Stimulated activated CD8-positive, alpha-beta memory T cell treated with anti-CD3 and anti-CD28 coated beads, Interleukin-15, amount 100 ng/mL, for 24 hours (primary cell): ENCODE measurements at regions not wholly inside any gene's neighbourhood (a gene's known extent, or its start where the extent isn't known, plus 50 kb on each side); places are given as distances from the start of the nearest gene placed in this dataset.
"Not testable (repeated sequence)": the region's sequence is repeated elsewhere in the genome, so short reads cannot be mapped to it uniquely, and the experiment has no call there.

Source experiments
- DNase-seq: peaks from one replicate; pipeline ENCODE4 v3.0.0-alpha.2; 2020; ENCODE audit warnings: low read depth

DNA sequence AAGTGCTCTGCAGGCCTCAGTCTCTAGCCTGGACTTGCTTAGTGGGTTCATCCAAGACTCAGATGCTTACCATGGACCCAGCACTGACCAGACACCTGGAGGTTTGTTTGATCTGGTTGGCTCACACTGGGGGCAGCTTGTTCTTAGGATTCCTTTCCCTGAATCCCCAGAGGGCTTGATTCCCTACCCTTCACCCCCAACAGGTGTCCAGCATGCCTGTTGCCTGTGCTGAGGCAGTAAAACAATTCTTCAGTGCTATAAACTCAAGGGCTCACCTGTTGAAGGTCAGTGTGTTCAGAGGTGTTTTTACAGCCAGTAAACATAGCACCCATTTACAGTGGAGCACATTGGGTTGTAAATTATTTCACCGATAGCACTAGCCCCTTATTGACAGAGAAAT lies 123.8 kb upstream of the KLF4 start:
- DNase-seq = no peak

DNA sequence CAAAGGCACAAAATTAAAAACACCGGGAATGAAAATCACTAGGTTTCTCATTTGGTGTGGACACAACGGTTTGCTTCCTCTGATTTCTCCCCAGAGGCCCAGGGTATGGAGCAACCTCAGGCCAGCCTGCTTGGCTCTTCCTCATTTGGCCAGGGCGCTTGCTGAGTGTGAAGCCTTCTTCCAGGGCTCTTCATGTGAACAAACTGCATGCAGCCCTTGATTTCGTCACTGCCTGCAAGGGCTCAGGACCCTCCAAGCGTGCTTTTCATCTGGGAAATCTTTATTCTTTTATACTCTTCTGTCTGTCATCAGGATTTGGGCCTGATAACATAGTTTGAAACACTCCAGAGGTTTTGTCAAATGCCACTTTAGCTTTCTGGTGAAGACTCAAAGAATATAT lies 122.6 kb upstream of the KLF4 start:
- no peak for DNase-seq

DNA sequence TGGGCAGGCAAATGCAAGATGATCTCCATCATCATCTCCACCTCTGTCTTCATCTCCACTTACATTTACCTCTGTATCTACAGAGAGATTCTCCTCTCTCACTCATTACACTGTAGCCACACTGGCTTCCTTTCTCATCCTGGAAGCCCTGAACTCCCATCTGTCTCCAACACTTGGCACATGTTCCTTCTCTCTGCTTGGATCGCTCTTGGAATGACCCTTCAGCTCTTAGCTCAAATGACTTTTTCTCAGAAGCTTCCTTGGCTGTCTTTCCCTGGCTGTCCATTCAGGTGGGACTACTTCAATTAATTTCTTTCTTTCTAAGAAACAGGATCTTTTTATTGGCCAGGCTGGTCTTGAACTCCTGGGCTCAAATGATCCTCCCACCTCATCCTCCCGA lies 120.0 kb upstream of the KLF4 start:
- no peak for DNase-seq

DNA sequence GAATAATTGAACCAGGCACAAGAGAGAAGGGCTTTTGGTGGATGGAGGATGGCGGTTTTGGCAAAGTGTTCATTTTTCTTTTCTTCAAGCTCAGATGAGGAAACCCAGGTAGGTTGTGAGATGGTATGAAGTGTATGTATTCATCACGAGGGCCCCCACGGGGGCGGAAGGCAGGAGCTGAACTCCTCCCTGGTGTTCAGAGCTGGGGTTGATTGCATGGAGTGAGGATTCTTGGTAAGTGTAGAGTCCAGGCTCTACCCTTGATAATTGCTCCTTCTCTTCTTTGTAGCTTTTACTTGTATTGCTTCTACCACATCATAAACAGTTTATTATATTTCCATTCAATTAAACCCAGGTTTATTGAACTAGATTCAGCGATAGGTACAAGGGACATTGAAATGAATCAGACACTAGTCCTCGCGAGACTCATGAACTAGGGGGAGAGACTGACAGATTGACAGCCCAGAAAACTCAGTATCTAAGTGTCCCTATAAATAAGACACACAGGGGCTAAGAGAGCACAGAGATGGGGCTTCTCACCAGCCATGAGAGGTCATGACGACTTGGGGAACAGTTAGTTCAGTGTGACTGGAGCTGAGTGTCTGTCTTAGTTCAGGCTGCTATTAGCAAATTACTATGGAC lies 116.7 kb upstream of the KLF4 start:
- no peak for DNase-seq

DNA sequence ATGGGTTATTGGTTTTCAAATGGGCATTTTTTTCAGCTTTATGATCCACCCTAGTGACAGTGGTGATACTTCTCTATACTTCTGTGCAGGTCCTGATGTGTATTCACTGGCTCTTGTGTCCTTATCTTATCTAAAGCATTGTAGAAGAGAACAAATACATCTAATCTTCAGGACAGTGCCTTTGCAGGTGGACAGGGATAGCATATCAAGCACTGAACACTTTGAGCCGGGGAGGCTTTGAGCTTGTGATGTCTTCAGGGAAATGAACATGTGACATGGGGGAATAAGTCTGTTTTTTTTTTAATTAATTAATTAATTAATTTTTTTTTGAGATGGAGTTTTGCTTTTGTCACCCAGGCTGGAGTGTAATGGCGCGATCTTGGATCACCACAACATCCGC lies 115.5 kb upstream of the KLF4 start:
- no peak for DNase-seq

DNA sequence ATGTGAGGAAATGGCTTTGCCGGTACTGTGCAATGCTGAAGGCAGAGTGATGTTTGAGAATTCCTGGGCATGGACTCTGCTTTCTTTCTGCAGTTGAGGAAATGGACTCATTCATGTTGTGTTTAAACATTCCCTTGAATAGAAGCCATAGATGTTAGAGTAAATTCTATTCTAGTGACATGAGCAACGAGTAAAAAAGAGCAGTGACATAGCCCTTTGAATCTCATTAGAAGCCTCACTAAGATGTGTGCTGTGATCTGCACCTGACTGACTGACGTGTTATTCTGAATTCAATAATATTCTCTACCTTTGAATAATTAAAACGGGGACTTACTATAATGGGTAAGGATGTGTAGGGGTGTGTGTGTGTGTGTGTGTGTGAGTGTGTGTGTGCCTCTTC lies 113.7 kb upstream of the KLF4 start:
- no peak for DNase-seq

DNA sequence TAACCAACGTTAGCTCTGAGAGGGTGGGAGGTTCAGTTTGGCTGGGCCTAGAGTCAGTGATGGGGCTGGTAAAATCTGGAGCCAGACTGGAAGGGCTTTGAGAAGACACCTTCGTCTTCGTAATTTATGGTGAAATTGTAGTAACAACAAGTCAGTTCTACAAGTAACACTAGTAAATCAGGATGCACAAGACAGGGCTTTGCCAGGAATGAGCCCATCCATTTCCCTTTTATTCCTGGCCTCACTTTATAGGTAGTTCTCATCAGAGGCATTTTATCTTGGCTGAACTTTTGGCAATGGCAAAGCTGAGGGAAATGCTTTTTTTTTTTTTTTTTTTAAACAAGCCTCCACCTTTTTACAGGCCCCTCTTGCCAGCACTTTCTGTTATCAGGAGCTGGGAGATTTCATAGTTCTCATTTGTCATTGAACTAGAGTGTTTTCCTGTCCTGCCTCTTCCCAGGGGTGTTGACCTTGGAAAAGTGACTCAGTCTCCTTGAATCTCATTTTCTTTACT lies 110.5 kb upstream of the KLF4 start:
- no peak for DNase-seq

DNA sequence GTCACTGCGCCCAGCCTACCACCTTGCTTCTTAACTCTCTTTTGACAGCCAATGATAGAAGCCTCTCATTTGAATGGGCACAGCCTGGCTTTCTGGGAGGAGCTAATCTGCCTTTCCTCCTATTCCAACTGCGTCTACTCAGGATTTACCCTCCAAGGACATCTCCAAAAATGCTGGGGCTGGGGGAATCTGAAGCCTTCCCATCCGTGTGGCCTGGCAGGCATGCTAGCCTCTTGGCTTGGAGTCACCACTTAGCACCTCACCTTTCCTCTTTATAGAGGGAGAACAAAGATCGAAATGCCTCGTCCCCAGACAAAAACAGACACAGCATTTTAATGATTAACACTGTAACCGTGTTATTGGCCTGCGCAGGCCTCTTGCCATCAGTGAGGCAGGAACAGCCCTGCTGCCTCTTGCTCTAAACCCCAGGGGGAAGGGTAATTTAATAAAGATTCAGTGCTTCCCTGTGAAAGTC lies 108.2 kb upstream of the KLF4 start:
- no peak for DNase-seq

DNA sequence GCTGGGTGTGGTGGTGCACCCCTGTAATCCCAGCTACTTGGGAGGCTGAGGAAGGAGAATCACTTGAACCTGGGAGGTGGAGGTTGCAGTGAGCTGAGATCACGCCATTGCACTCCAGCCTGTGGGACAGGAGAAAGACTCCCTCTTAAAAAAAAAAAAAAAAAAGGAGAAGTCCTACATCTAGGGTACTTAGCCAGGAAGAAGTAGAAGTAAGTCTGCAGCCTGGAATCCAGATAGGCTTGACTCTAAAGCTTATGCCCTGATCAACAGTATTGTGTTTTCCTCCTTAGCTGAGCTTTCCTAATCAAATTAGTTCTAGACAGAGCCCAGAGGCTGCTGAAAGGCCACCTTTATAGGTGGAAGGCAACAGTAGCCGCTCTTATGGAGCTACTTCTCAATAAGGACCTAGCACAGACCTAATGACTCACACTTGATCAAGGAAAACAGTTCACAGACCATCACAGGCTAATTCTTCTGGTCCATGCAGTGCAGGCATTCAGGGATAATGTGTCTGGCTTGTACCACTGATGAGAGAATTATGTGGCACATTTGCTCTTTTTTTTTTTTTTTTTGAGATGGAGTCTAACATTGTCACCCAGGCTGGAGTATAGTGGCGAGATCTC lies 105.5 kb upstream of the KLF4 start:
- DNase-seq = no peak

DNA sequence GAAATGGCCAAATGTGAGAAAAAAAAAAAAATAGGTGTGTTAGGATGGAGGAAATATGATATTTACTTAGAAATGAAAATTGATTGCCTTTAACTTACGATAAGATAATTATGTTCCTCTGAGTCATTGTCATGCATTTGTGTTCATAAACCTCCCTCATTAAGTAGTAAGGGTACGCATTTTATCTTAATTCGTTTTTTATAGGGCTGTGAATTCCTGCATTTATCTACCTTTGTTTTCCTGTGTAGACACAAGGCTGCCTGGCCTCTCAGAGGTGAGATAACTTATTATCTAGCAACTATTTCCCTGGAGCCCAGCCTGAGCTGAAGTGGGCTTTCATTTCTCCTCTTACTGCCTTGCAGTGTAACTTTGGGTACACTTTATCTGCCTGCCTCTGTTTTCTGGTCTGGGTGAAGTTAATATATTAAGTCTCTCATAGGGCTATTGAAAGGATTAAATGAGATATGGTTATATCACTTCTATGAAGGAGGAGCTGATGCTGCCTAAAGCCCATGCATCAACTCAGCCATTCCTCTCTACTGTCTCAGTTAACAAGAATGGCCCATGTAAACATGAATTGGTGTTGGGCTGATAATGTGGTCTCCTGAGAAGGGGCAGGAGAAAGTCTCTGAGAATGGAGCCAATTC lies 103.8 kb upstream of the KLF4 start:
- no peak for DNase-seq

DNA sequence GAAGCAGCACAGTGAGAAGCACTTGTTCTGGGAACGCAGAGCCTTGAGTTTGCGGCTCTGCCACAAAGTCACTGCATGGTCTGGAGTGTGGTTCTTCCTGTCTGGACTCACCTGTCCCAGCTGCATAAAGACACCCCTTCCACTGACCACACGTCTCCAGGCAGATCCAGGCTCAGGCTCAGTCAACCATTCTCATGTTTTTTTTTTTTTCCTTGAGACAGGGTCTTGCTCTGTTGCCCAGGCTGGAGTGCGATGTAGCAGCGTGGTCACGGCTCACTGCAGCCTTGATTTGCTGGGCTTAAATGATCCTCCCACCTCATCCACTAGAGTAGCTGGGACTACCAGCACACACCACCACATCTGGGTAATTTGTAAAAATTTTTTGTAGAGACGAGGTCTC lies 102.9 kb upstream of the KLF4 start:
- DNase-seq = no peak

DNA sequence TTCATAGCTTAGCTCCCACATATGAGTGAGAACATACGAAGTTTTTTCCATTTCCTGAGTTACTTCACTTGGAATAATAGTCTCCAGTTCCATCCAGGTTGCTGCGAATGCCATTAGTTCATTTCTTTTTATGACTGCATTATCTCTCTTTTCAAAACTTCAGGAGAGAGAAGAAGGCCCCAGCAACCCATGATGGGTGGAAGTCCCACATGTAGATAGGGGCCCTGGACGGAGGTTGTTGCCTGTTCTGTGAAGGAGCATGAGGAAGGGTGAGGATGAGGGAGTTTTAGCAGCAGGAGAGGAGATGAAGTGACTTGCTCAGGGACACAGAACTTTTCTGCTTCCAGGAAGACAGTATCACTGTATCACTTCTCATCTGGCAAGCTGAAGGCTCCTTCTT lies 102.2 kb upstream of the KLF4 start:
- DNase-seq = no peak

DNA sequence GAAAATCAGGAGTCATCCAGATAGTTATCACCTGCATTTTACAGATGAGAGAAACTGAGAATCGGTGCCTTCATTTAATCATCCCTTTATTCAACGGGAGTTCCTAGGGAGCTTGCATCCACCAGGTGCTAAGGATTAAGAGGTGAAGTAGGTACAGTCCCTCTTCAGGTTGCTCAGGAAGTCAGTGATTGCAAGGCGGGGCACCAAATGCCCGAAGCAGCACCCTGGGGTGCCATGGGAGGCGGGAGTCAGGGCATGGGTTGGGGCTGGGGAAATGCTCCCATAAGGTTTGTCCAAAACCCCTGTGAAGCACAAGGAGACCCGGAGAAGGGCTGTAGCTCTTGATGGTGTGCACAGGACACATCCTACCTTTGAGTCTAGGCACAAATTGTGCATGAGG lies 98.8 kb upstream of the KLF4 start:
- no peak for DNase-seq

DNA sequence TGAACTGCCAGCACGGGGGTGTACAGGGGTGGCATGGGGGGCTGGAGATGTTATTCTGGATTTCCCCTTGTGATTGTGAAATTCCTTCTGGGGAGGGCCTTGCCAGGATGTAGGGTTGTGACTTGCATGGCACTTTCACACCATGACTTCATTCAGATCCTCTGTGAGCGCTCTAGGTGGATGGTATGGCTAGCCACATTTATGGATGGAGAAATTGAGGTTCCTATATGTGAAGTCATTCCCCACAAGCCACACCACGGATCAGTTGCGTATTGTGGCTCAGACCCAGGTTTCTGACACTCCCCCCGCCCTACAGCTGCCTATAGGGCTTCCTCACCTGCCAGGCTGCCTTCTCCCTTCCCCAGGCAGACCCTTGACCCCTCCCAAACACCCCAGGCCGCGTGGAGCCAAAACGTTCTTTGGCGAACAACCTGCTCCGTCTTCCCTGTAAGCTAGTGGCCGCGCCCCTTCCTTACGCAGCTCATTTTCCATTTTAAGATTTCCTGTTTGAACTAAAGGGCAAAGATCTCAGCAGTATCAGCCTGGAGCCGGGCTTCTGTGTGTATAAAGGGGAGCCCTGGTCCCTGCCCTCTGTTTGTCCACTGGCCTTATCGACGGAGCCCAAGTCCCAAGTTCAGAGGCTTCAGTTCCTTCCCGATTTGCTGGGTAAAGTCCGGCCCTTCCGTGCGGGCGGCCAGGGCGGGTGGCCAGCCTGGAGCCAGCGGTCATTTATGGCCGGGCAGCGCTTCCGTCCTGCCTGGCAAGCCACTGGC lies 97.8 kb upstream of the KLF4 start:
- no peak for DNase-seq

DNA sequence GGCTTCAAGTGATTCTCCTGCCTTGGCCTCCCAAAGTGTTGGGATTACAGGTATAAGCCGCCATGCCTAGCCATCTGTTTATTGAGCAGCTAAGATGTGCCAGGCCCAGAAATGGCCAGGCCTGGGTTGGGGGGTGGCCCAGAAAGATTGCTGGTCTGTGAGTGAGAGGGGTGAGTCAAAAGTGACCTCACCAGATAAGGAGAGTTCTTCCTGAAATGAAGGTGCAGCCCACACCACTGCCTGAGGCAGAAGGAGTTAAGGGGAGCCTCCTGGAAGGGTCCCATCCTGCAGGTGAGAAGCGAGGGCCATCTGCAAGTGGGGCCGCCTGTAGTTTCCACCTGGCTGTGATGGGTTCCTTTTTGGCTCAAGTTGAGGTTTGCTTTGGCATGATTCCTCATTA lies 96.9 kb upstream of the KLF4 start:
- DNase-seq = no peak

DNA sequence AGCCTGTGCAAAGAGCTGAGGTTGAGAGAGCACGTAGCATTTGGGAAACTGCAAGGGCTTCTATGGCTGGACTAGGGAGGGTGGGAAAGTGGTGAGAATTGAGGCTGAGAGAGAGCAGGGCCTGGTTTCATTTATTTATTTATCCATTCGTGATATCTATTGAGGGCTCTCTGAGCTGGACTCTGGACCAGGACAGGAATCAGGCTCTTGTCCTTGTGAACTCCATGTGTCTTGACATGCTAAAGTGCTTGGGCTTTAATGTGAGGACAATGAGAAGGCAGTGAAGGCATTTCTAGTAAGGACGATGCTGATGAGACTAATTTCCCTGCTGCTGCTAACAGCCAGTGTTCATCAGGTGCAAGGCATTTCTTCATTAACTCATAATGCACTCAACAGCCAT lies 95.9 kb upstream of the KLF4 start:
- no peak for DNase-seq

DNA sequence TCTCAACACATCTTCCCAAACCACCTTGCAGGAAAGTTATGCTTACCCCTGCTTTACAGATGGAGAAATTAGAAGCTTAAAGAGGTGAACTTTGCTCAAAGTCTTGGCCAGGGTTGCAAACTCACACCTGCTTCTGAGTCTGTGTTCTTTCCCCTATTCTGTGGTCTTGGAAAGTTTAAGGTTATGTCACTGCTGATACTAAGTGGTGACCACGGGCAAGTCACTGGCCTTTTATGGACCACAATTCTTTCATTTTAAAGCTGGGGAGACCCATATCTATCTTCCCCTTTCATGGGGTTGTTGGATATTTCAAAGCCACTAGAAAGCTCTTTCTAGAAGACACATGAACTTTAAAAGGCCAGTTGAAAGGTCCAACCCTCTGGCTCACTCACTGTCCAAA lies 95.4 kb upstream of the KLF4 start:
- no peak for DNase-seq

DNA sequence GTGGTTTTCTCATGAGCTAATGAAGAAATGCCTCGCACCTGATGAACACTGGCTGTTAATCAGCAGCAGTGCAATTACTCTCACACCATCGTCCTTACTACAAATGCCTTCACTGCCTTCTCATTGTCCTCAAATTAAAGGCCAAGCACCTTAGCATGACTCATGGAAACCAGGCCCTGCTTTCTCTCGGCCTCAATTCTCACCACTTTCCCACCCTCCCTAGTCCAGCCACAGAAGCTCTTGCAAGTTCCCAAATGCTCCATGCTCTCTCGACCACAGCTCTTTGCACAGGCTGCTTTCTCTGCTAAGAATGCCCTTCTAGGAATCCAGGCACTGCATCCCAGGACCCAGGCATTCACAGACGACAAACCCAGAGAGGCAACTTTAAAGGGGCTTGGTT lies 94.6 kb upstream of the KLF4 start:
- DNase-seq = no peak

DNA sequence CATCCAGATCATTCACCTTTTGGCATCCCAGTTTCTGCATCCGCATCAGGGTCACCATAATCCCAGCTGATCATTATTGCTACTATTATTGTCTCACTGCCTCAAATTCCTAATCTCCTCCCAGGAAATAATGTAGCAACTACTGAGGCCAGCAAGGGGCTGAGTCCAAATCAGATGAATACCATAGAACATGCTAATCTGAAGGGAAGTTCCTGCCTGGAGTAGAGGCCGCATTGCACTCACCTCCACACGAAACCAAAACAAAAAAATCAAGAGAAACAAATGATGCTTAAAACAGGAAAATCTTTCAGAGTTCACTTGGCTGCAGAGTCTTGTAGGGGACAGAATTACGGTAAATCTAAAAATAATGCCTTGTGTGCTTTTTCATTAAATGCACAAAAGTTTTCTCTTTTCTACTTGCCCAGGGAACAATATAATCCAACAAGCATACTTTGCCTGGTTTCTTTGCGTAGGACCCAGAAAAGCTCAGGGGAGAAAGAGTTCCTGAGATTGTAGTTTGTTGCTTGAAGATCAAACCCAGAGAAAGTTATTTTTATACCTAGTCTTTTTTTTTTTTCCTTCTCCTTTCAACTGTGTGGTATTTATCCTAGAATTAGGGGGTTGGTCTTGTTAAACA lies 87.7 kb upstream of the KLF4 start:
- no peak for DNase-seq

DNA sequence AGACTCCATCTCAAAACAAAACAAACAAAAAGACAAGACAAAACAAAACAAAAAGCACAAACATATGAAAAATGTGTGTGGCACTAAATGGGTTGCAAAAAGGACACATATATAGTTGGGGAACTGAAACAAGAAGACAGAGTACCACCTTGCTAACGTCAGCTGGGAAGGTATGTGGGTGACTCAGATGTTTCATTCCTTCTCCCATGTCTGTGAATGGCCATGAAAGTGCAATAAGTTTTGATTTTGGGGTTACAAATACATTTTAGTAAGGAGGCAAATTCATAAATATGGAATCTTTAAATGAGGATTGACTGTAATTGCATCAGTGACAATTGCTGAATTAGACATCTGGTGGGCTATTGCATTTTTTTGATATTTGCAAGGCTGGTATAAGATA lies 81.6 kb upstream of the KLF4 start:
- DNase-seq = no peak

DNA sequence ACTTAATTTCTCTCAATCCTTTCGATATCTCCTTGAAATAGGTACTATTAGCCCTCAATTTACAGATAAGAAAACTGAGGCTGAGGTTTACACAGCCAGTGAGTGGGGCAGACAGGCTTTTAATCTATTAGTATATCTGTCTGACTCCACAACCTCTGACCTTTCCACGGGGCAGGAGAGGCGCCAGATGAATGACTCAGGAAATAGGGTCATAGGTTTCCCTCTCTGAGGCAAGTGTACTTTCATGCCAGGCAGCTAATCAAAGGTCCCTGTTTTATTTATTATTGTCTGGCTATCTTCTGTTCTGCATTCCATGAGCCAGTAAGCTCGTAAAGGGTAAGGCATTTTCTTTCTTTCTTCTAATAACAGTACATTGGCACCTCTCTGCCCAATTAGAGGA lies 79.6 kb upstream of the KLF4 start:
- no peak for DNase-seq

DNA sequence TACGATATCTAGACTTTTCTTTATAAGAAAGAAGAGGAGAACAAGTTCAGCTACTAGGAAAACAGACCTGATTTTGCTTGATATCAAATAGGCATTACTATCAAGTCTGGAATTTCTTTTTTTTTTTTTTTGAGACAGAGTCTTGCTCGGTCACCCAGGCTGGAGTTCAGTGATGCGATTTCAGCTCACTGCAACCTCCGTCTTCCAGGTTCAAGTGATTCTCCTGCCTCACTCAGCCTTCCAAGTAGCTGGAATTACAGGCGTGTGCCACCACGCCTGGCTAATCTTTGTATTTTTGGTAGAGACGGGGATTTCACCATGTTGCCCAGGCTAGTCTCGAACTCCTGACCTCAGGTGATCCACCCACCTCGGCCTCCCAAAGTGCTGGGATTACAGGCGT lies 78.8 kb upstream of the KLF4 start:
- DNase-seq = not testable (repeated sequence)
